ENCODE measurements at regions not wholly inside any gene's neighbourhood (a gene's known extent, or its start where the extent isn't known, plus 50 kb on each side); places are given as distances from the start of the nearest gene placed in this dataset.

GRCh38 chr9:13876741-13877140, 437.2 kb downstream of the NFIB start:
- TF ChIP-seq FOXA3 (CRISPR knock-in tag; conservative IDR thresholded peaks at IDR 0.05 in 1 of 2, IDR thresholded peaks at IDR 0.05 in 1 of 2) (no peak), MEF2D (tag; conservative IDR thresholded peaks at IDR 0.05; ENCODE audit: low read depth) (no peak), E4F1 (CRISPR knock-in tag; IDR thresholded peaks at IDR 0.05; ENCODE audit: borderline replicate concordance) (no peak), CEBPB (tag; IDR thresholded peaks at IDR 0.05) (no peak), ZNF282 (CRISPR knock-in tag; IDR thresholded peaks at IDR 0.05) (no peak), MAFK (IDR thresholded peaks at IDR 0.05; ENCODE audit: low read length) (no peak)
- TF ChIP-seq, protein P1, sequence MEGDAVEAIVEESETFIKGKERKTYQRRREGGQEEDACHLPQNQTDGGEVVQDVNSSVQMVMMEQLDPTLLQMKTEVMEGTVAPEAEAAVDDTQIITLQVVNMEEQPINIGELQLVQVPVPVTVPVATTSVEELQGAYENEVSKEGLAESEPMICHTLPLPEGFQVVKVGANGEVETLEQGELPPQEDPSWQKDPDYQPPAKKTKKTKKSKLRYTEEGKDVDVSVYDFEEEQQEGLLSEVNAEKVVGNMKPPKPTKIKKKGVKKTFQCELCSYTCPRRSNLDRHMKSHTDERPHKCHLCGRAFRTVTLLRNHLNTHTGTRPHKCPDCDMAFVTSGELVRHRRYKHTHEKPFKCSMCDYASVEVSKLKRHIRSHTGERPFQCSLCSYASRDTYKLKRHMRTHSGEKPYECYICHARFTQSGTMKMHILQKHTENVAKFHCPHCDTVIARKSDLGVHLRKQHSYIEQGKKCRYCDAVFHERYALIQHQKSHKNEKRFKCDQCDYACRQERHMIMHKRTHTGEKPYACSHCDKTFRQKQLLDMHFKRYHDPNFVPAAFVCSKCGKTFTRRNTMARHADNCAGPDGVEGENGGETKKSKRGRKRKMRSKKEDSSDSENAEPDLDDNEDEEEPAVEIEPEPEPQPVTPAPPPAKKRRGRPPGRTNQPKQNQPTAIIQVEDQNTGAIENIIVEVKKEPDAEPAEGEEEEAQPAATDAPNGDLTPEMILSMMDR (IDR thresholded peaks at IDR 0.05 in 2 of 3, conservative IDR thresholded peaks at IDR 0.05 in 1 of 3; ENCODE audit: insufficient read depth in 2 of 3, low read depth in 1 of 3, low read length in 3 of 3) = no peak
- TF ChIP-seq, protein P2, sequence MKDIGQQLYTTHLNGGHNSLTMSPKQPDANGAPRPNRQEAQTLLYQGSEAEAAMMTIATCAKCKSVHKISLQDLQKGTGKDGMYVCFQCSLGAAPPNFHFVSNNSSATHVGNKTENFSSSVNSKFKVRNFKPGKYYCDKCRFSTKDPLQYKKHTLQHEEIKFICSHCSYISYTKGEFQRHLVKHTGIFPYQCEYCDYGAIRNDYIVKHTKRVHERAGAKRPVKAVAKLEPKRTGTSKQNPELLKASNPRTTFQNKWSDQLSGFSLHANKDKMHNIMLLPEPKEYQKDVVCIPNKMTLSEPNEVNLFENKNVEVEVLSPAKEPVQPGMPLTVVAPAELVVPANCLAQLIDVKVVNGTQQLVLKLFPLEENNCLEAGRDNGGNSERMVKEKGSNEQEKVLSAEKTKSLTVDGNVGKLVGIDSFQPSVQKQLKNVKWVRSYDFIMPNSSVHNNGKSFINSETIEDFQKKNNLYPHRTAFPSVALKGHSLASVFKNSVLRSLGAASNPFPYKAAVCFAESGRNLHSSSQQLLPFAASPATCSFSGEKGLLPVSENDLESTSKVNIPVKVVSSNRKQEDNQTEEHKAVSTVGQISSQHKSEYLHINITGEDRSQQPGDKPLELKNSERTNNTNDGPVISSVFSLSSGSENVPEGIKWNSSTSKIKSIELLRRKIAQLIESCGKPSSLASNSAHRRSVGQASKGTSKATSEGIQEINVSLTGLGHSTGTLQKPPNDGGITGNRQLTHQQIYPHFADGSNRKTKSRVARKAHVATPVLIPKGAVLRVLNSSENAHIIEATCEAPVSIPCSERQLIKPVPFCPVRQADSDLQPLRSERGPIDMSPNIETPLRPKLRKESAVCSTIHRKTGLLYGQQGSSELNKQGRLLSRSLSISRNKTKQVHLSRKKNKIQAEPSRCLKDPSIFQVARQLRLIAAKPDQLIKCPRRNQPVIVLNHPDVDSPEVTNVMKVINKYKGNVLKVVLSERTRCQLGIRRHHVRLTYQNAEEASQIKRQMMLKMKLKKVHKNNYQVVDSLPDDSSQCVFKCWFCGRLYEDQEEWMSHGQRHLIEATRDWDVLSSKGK (CRISPR knock-in tag; IDR thresholded peaks at IDR 0.05) = no peak

All from K562 (cell line).